Gastrocnemius medialis (tissue), 4 donors: ENCODE measurements at regions not wholly inside any gene's neighbourhood (a gene's known extent, or its start where the extent isn't known, plus 50 kb on each side); places are given as distances from the start of the nearest gene placed in this dataset.
"Not testable (repeated sequence)": the region's sequence is repeated elsewhere in the genome, so short reads cannot be mapped to it uniquely, and the experiment has no call there.

Source experiments
- ATAC-seq, 2 donors: fragments of 150-250 bp; one replicate each; pipeline ENCODE4 v1.9.1; 2016
- DNase-seq, 2 donors: peaks; one replicate each; pipeline ENCODE4 v3.0.0-alpha.2; 2019
- H3K27ac ChIP-seq, 4 donors: fragments of 200-600 bp; sonication (generic); 1 replicate in 1 of 4; 2 replicates in 3 of 4; pipeline ENCODE4 v1.5.1; 2016 to 2018; ENCODE audit warnings: mild to moderate bottlenecking in 2 of 4, moderate library complexity in 1 of 4
- H3K27me3 ChIP-seq, 3 donors: fragments of 200-600 bp; sonication (generic) in 2 of 3; 1 replicate in 1 of 3; 2 replicates in 2 of 3; pipeline versions ENCODE4 v1.5.1 to v1.6.0; 2016 to 2019; ENCODE audit warnings: mild to moderate bottlenecking in 1 of 3, moderate library complexity in 1 of 3
- H3K36me3 ChIP-seq, 2 donors: fragments of 200-600 bp; sonication (generic) in 1 of 2; one replicate each; pipeline ENCODE4 v1.5.1; 2017 to 2018
- H3K4me1 ChIP-seq, 2 donors: fragments of 200-600 bp; sonication (generic) in 1 of 2; one replicate each; pipeline ENCODE4 v1.5.1; 2016 to 2017; ENCODE audit warnings: mild to moderate bottlenecking in 2 of 2
- H3K4me3 ChIP-seq, 4 donors: fragments of 200-600 bp; sonication (generic) in 3 of 4; 1 replicate in 1 of 4; 2 replicates in 3 of 4; pipeline ENCODE4 v1.5.1; 2016 to 2019; ENCODE audit warnings: mild to moderate bottlenecking in 2 of 4
- H3K9me3 ChIP-seq, 3 donors: fragments of 200-600 bp; sonication (generic) in 2 of 3; 1 replicate in 1 of 3; 2 replicates in 2 of 3; pipeline ENCODE4 v1.5.1; 2016 to 2019
- CTCF ChIP-seq, 5 experiments: fragments of 450-650 bp in 3 of 5; fragments of 200-600 bp in 2 of 5; sonication (generic) in 2 of 5; IDR thresholded peaks in 4 of 5; conservative IDR thresholded peaks in 1 of 5; 1 replicate in 4 of 5; 2 replicates in 1 of 5; pipeline ENCODE4 v1.5.1; 2016 to 2019; ENCODE audit warnings: antibody characterized with exemption in 5 of 5, mild to moderate bottlenecking in 3 of 5, moderate library complexity in 3 of 5
- POLR2A ChIP-seq, 2 donors: fragments of 450-650 bp; IDR thresholded peaks; one replicate each; pipeline ENCODE4 v1.6.1; 2017; ENCODE audit warnings: antibody characterized with exemption in 2 of 2, mild to moderate bottlenecking in 2 of 2, moderate library complexity in 2 of 2
- in situ Hi-C, 4 donors: fragments of 200-750 bp; cut with MboI; loops; one replicate each; pipeline versions ENCODE4 v1.15.0 to v1.8.0; 2017; ENCODE audit warnings: low sequenced_read_pairs in 4 of 4
- intact Hi-C: fragments of 100-400 bp; cut with DNase I; formaldehyde crosslinking; loops from one replicate; pipeline ENCODE4 v1.15.1; 2023; ENCODE audit warnings: low total_unique reads

DNA sequence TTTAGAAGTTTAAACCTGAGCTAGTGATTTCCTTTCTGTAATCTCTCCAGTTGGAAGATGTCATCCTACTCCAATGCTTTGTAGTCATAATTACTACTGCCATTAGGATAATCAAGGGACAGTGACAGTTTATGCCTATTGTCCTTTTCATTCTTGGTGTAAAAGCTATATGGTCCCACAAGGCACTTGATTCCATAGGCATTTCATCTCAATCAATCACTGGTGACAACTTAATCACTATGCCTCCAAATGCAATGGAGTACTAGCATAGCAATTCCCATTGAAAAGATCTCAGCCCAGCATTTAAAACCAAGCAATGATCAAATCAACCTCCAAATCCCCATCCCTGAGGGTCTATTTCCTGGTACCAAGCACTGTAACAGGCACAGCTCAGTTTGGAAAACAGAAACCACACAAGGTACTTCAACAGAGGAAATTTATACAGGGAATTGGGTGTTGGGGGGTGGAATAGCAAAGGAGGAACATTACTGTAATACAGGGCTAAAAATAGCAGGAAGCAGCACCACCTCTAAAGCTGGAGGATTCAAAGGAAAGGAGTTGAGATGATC is 51.0 kb downstream of the FHIP2A start:
- ATAC-seq (no peak), DNase-seq (no peak)
- intact Hi-C loops, result no loop called here
- TF ChIP-seq CTCF (IDR thresholded peaks at IDR 0.05 in 4 of 5, conservative IDR thresholded peaks at IDR 0.05 in 1 of 5), result no peak
- TF ChIP-seq POLR2A (IDR thresholded peaks at IDR 0.05), result no peak
- Histone ChIP-seq H3K4me1 (peaks cover 0 to 3% of the 10 kb centered on the region in 2 donors), H3K27me3 (peaks cover 0 to 3% (median 0%) of the 10 kb centered on the region in 3 donors), H3K36me3 (no peaks in the 10 kb centered on the region), H3K9me3 (no peaks in the 10 kb centered on the region), H3K4me3 (no peak overlapping the region), H3K27ac (no peak overlapping the region)
- in situ Hi-C loops, result loop anchor here in 3 of 4 donors (10.0 kb wide), 3 partner anchors 242 to 262 kb away; no protein-coding TSS in a partner anchor

DNA sequence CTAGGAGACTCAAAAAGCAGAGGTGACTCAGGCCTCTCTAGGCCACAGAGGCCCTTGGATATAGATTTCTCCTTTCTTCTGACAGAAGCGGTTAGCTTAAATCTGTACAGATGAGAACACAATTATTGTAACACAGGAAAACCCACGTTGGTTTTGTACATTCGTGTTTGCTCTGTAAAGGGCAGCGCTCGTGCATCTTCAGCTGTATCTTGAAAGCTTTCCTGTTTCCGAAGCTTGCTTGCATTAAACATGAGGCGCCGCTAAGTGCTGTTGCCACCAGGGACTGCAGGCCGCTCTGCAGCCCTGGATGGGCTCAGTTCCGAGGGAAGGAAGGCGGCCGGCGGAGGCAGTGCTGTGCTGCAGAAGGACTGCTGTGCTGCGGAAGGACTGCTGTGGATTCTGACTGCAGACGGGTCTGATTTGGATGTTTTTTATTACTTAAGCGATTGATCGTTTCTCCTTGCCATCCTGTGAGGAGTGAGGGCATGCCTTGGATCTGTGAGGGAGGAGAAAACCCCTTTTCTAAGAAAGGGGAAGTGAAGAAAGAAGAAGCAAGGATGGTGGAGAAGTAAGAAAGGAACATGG is 53.3 kb downstream of the FHIP2A start:
- DNase-seq (no peak), ATAC-seq (no peak)
- intact Hi-C loops, result no loop called here
- Histone ChIP-seq H3K4me3 (no peak overlapping the region), H3K27me3 (peaks cover 0 to 3% (median 0%) of the 10 kb centered on the region in 3 donors), H3K36me3 (no peaks in the 10 kb centered on the region), H3K4me1 (no peaks in the 10 kb centered on the region), H3K9me3 (no peaks in the 10 kb centered on the region), H3K27ac (no peak overlapping the region)
- TF ChIP-seq POLR2A (IDR thresholded peaks at IDR 0.05) (no peak), CTCF (IDR thresholded peaks at IDR 0.05 in 4 of 5, conservative IDR thresholded peaks at IDR 0.05 in 1 of 5) (no peak)
- in situ Hi-C loops, result loop anchor here in 3 of 4 donors (10.0 kb wide), 3 partner anchors 240 to 260 kb away; no protein-coding TSS in a partner anchor

DNA sequence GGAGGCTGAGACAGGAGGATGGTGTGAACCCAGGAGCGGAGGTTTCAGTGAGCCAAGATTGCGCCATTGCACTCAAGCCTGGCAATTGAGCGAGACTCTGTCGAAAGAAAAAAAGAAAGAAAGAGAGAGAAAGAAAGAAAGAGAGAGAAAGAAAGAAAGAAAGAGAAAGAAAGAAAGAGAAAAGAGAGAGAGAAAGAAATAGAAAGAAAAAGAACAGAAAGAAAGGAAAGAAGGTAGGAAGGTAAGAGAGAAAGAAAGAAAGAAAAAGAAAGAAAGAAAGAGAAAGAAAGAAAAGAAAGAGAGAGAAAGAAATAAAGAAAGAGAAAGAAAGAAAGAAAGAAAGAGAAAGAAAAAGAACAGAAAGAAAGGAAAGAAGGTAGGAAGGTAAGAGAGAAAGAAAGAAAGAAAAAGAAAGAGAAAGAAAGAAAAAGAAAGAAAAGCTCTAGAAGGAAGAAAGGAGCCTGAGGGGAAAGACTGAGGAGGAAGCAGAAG is 54.1 kb downstream of the FHIP2A start:
- ATAC-seq, H3K4me3 ChIP-seq, H3K27me3 ChIP-seq, H3K4me1 ChIP-seq, intact Hi-C loops, H3K27ac ChIP-seq, H3K9me3 ChIP-seq, H3K36me3 ChIP-seq, DNase-seq: not testable (repeated sequence)
- in situ Hi-C loops, result loop anchor here in 3 of 4 donors (10.0 kb wide), 3 partner anchors 239 to 259 kb away; no protein-coding TSS in a partner anchor

DNA sequence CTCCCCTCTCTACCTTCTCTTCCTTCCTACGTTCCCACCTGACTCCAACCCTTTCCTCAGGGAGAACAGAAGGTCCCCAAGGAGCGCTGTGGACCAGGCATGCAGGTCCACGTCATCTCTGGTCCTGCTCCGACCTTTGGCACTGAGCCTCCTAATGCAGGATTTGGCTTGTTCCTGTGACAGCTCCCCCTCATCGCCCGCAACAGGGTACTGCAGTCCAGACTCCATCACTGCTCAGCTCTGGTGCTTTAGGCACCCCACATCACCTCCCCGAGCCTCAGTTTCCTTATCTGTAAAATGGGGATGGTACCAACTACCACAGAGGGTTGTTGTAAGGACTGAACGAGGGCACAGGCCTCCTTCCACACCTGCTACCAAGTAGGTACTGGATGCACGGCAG is 54.6 kb downstream of the FHIP2A start:
- TF ChIP-seq POLR2A (IDR thresholded peaks at IDR 0.05) (no peak), CTCF (IDR thresholded peaks at IDR 0.05 in 4 of 5, conservative IDR thresholded peaks at IDR 0.05 in 1 of 5) (no peak)
- ATAC-seq, result no peak
- in situ Hi-C loops (loop anchor here in 3 of 4 donors (10.0 kb wide), 3 partner anchors 239 to 259 kb away; no protein-coding TSS in a partner anchor), intact Hi-C loops (no loop called here)
- no peaks in the 10 kb centered on the region for H3K4me1 ChIP-seq
- no peak for DNase-seq
- no peak overlapping the region for H3K27ac ChIP-seq
- no peak overlapping the region for H3K4me3 ChIP-seq
- H3K36me3 ChIP-seq, result no peaks in the 10 kb centered on the region
- no peaks in the 10 kb centered on the region for H3K9me3 ChIP-seq
- peaks cover 0 to 3% (median 0%) of the 10 kb centered on the region in 3 donors for H3K27me3 ChIP-seq

GRCh38 chr10:114876602-114877300 is 55.2 kb downstream of the FHIP2A start:
- no peak overlapping the region for H3K27ac ChIP-seq
- intact Hi-C loops, result no loop called here
- peaks cover 0 to 3% (median 0%) of the 10 kb centered on the region in 3 donors for H3K27me3 ChIP-seq
- in situ Hi-C loops, result loop anchor here in 3 of 4 donors (10.0 kb wide), 3 partner anchors 238 to 258 kb away; no protein-coding TSS in a partner anchor
- TF ChIP-seq CTCF (IDR thresholded peaks at IDR 0.05 in 4 of 5, conservative IDR thresholded peaks at IDR 0.05 in 1 of 5) (peak; percentile 62 to 80 (median 66)), POLR2A (IDR thresholded peaks at IDR 0.05) (no peak)
- H3K4me3 ChIP-seq, result no peak overlapping the region
- DNase-seq (peak; percentile 11 to 53), ATAC-seq (peak; percentile 65 to 90)
- H3K4me1 ChIP-seq, result no peaks in the 10 kb centered on the region
- no peaks in the 10 kb centered on the region for H3K36me3 ChIP-seq
- H3K9me3 ChIP-seq, result no peaks in the 10 kb centered on the region
